HEK293T (cell line): ENCODE measurements at regions not wholly inside any gene's neighbourhood (a gene's known extent, or its start where the extent isn't known, plus 50 kb on each side); places are given as distances from the start of the nearest gene placed in this dataset.

ENCODE experiments used
- ARNT ChIP-seq: fragments of 450-650 bp; IDR thresholded peaks from 2 replicates; pipeline ENCODE4 v1.6.1; 2017; ENCODE audit warnings: mild to moderate bottlenecking
- BHLHE40 ChIP-seq: fragments of 450-650 bp; IDR thresholded peaks from 2 replicates; pipeline ENCODE4 v1.6.1; 2016; ENCODE audit warnings: mild to moderate bottlenecking, moderate library complexity, borderline replicate concordance
- FOXA1 ChIP-seq: fragments of 450-650 bp; IDR thresholded peaks from 2 replicates; pipeline ENCODE4 v1.6.1; 2016; ENCODE audit warnings: mild to moderate bottlenecking
- FOXK2 ChIP-seq: fragments of 450-650 bp; IDR thresholded peaks from 2 replicates; pipeline ENCODE4 v1.6.1; 2016; ENCODE audit warnings: mild to moderate bottlenecking
- FOXM1 ChIP-seq: fragments of 450-650 bp; IDR thresholded peaks from 2 replicates; pipeline ENCODE4 v1.6.1; 2017; ENCODE audit warnings: mild to moderate bottlenecking, borderline replicate concordance
- HDGF ChIP-seq: fragments of 450-650 bp; IDR thresholded peaks from 2 replicates; pipeline ENCODE4 v1.6.1; 2017; ENCODE audit warnings: antibody characterized with exemption, borderline replicate concordance

DNA sequence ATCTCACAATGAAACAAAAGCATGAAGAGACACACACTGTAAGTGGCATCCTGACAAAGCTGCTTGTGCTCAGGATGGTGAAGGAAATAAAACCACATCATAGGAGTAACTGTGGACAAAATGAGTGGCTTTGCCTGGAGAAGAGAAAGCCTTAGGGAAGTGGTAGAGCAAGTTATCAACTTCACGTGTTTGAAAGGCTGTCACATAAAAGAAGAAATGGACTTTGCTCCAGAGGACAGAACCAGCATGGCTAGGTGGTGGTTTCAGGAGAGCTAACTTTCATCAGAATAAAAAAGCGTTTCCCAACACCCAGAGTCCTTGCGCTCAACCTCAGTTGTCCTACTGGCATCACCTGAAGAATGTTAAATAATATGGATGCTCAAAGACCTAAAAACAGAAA is 139.9 kb downstream of the SETD4 start:
- TF ChIP-seq FOXK2 (no peak), FOXM1 (no peak), HDGF (no peak), ARNT (no peak), BHLHE40 (no peak), FOXA1 (no peak)
